GM12891 (cell line): ENCODE measurements at regions not wholly inside any gene's neighbourhood (a gene's known extent, or its start where the extent isn't known, plus 50 kb on each side); places are given as distances from the start of the nearest gene placed in this dataset.

Experiments
- DNase-seq: peaks from one replicate; pipeline ENCODE4 v3.0.0; 2011; ENCODE audit warnings: low spot score; ENCODE audit not compliant: insufficient read length
- FAIRE-seq: peaks from 2 replicates; lab custom pipeline; 2011; peaks lifted over from hg19 to GRCh38; lab: Jason Lieb, UNC
- PAX5 ChIP-seq: IDR thresholded peaks from 2 replicates; pipeline ENCODE4 v1.6.1; 2011; ENCODE audit warnings: low read length, moderate library complexity, mild to moderate bottlenecking; ENCODE audit not compliant: insufficient read depth, severe bottlenecking
- POLR2A ChIP-seq: IDR thresholded peaks from 2 replicates; pipeline ENCODE4 v1.6.1; 2011; ENCODE audit warnings: low read depth, low read length, control low read depth
- POLR2AphosphoS5 ChIP-seq: IDR thresholded peaks from 2 replicates; pipeline ENCODE4 v1.6.1; 2011; ENCODE audit warnings: low read depth, low read length, control low read depth
- POU2F2 ChIP-seq: IDR thresholded peaks from 2 replicates; pipeline ENCODE4 v1.6.1; 2011; ENCODE audit warnings: low read depth, mild to moderate bottlenecking, control low read depth, low read length, moderate library complexity
- SPI1 ChIP-seq: IDR thresholded peaks from 2 replicates; pipeline ENCODE4 v1.6.1; 2011; ENCODE audit warnings: low read depth, low read length, control low read depth
- TAF1 ChIP-seq: IDR thresholded peaks from 2 replicates; pipeline ENCODE4 v1.6.1; 2011; ENCODE audit warnings: low read depth, low read length, control low read depth

DNA sequence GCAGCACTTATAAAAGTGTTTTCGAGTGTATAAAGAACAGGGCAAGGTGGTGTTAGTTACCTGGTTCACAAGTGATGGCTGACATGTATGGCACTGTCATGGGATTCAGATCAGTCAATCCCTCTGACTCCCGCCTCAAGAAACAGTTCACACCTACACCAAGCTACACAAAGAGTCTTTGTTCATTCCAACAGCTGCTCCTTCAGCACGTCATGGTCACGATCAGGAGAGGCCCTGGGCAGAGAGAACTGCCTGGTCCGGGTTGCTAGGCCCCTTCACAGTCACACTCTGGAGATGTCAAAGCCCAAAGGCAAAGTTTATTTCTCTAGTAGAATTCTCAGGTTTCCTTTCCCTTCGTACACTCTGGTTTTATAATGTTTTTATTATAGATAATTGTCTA, 426.7 kb downstream of the ZSWIM6 start:
- no peak for TF ChIP-seq SPI1
- FAIRE-seq (no peak), DNase-seq (no peak)

- no peak for TF ChIP-seq POLR2AphosphoS5
- no peak for TF ChIP-seq TAF1
- no peak for TF ChIP-seq POU2F2
- FAIRE-seq (no peak), DNase-seq (no peak)
Observed at GRCh38 chr5:61765471-61765870, 433.4 kb downstream of the ZSWIM6 start.

GRCh38 chr5:61766141-61766540, 434.1 kb downstream of the ZSWIM6 start:
- FAIRE-seq (no peak), DNase-seq (no peak)
- TF ChIP-seq POU2F2: no peak
- TF ChIP-seq PAX5: no peak

- no peak for DNase-seq
Observed at GRCh38 chr5:61767231-61768080, 435.4 kb downstream of the ZSWIM6 start.

DNA sequence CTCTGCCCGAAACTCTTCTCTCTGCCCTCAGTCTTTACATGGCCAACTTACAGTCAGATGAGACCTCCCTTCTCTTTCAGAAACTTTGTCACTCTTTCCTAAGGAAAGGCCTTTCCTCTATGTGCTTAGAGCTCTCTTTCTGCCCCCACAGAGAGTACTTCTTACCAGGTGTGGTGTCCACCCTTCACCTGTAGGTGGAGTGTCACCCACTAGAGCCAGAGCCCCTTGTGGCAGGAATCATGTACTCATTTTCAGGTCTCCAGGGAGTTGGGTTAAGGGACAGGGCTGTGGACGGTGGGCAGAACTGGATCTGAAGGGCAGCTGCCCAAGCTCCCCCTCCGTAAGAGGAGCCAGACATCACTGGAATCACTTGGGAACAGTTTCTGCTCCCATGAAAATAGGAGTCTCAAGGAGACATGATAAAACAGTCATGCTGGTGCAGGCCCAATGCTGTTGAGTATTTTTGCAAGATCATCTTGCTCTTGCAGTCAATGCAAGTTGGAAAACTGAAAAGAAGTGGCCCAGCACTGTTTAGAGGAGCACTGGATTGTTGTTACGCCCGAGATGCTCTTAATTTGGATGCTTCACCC, 436.7 kb downstream of the ZSWIM6 start:
- peak; percentile 85 for FAIRE-seq
- TF ChIP-seq PAX5: no peak
- TF ChIP-seq POLR2AphosphoS5: no peak
- no peak for TF ChIP-seq POU2F2
- TF ChIP-seq POLR2A: no peak
- peak; percentile 8 for DNase-seq

More at GRCh38 chr5:61767231-61768080, 435.4 kb downstream of the ZSWIM6 start:
- FAIRE-seq: no peak
- TF ChIP-seq PAX5 (no peak), SPI1 (no peak), POLR2A (no peak), TAF1 (no peak), POLR2AphosphoS5 (no peak), POU2F2 (no peak)

- TF ChIP-seq TAF1: no peak
- FAIRE-seq: no peak
- no peak for DNase-seq
Observed at GRCh38 chr5:61771062-61771461, 439.0 kb downstream of the ZSWIM6 start.

GRCh38 chr5:61771808-61772207, 439.8 kb downstream of the ZSWIM6 start:
- no peak for TF ChIP-seq POLR2A
- TF ChIP-seq POLR2AphosphoS5: no peak
- TF ChIP-seq SPI1: no peak
- no peak for TF ChIP-seq POU2F2
- TF ChIP-seq TAF1: no peak
- TF ChIP-seq PAX5: no peak
- FAIRE-seq: no peak
- DNase-seq: no peak

DNA sequence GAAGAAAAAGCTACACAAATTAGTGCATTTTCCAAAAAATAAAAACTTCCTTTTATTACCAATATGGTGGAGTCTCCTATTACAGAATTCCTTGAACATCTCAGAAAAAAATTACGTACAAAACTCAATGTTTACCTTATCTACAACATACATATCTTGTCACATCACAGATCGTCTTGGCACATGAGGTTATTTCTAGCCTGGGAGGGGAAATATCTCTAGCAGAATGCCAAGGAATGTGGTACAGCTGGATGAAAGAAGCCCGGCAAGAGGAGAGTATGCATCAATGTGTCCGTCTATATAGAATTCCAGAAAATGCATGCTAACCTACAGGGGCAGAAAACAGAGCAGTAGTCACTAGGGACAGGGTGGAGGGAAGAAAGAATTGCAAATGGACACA, 443.8 kb downstream of the ZSWIM6 start:
- FAIRE-seq (no peak), DNase-seq (no peak)
- TF ChIP-seq POU2F2: no peak
- no peak for TF ChIP-seq SPI1

DNA sequence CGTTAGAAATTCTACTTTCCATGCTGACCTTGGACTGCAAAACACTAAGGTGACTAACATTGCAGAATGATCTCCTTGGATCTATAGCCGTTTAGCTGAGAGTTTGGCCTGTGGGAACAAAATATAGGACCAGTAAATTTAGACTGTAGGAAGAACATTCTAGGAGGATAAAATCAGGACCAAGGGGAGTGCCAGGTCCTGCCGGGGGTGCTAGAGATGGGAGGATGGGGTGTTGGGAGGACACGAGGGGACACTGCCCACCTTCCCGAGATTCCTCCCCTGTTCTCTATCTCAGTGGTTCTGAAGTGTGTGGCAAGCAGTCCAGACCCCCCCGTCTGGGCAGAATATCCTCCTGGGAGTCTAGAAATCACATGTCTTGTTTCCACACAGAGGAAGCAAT, 445.2 kb downstream of the ZSWIM6 start:
- no peak for FAIRE-seq
- TF ChIP-seq TAF1: no peak
- no peak for TF ChIP-seq PAX5
- no peak for DNase-seq

GRCh38 chr5:61779743-61780142, 447.7 kb downstream of the ZSWIM6 start:
- TF ChIP-seq POLR2A (no peak), POLR2AphosphoS5 (no peak), PAX5 (no peak), TAF1 (no peak), POU2F2 (no peak), SPI1 (no peak)
- DNase-seq: no peak
- FAIRE-seq: no peak

DNA sequence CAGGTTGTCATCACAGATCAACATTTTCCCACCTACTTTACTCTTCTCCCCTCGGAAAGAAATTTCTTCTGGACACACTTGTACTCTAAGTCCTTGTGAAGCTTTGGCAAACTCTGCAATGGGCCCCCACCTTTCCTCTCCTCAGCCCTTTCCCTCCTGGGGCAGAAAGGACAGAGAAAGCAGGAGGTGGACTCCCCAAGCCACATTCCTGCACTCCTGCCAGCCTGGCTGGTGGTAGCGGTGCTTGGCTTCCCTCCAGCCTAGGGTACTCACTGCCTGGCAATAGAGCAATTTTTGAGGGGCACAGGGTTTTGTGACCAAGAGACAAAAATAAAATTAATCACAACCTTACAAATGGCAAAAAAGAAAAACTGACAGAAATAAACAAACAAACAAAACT, 451.4 kb downstream of the ZSWIM6 start:
- FAIRE-seq (no peak), DNase-seq (no peak)
- TF ChIP-seq POLR2A (no peak), SPI1 (no peak), POLR2AphosphoS5 (no peak), POU2F2 (no peak)
